Activated CD4-positive, alpha-beta T cell treated with anti-CD3 and anti-CD28 coated beads, Interleukin-2, Interleukin-6, amounts not matched to agents 100 ng/mL and 50 ng/mL, durations not matched to agents 16 hours and 8 hours (primary cell): ENCODE measurements at regions not wholly inside any gene's neighbourhood (a gene's known extent, or its start where the extent isn't known, plus 50 kb on each side); places are given as distances from the start of the nearest gene placed in this dataset.
"Not testable (repeated sequence)": the region's sequence is repeated elsewhere in the genome, so short reads cannot be mapped to it uniquely, and the experiment has no call there.

Experiments used
- DNase-seq: peaks from one replicate; pipeline ENCODE4 v3.0.0-alpha.2; 2020

DNA sequence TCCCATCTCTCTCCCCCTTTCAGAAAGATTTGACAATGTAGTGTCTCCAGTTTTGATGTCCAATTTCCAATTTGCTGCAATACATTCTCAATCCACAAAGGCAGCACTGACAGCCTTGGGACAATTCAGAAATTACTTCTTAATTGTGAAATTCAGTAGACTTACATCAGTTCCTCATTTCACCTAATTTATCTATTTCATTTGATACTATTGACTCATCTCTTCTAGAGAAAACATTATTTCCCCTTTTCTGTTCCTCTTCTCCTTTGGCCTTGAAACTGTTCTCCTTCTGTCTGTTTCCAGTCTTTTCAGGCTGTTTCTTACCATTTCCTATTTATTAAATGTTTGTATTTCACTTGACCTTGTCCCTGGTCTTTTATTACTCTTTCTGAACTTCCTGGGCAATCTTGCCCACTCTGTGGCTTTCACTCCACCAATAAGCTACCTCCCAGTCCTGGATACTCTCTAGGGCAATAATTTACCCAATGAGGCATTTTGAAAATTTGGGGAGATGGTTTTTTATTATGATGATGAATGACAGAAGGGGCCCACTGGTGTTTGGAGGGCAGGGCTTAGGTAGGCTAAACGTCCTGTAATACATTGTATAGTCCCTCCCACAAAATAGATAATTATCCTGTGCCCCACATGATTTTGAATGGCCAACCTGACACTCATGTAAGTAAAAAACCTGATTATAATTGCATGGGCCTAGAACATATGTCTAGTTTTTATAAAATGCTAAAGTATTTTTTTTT, 498.0 kb upstream of the BOD1L1 start:
- no peak for DNase-seq

DNA sequence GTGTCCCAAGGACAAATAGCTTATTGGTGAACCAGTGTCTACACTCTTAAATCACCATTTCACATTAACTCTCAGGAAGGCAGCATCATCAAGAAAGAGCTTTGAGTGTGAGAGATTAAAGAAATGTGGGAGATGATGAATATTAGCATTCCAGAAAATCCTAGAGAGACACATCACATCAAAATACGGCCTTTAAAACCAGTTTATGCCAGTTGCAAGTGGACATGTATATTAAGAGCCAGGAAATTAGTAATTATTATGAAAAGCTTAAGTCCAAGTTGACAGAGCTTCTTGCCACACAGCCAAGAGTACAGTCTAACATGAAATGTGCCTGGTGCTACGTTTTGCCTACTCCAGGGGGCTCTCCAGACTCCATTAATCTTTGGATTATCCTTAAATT, 503.0 kb upstream of the BOD1L1 start:
- no peak for DNase-seq

- DNase-seq = no peak
Observed at GRCh38 chr4:14131335-14131734, 503.8 kb upstream of the BOD1L1 start.

DNA sequence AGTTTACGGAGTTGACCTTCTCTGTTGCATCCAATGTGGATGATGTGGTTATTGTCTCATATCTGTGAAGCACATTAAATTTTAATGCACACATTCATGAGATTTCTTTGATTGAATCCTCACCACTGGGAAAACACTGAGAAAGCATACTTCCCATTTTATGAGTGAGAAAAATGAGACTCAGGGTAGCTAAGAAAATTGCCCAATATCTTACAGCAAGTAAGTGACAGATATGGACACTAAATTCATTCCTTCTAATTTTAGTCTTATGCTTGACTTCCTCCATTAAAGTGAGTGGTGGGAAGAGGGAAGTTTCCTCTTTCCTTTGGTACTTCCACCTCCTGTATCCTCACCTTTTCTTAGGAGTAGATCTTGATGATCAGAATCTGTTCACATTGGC, 504.8 kb upstream of the BOD1L1 start:
- no peak for DNase-seq

GRCh38 chr4:14138106-14138505, 510.6 kb upstream of the BOD1L1 start:
- no peak for DNase-seq

GRCh38 chr4:14143892-14144291, 516.4 kb upstream of the BOD1L1 start:
- no peak for DNase-seq

- DNase-seq = no peak
Observed at GRCh38 chr4:14149176-14150053, 521.9 kb upstream of the BOD1L1 start.

- DNase-seq = no peak
Observed at GRCh38 chr4:14151101-14151500, 523.6 kb upstream of the BOD1L1 start.

DNA sequence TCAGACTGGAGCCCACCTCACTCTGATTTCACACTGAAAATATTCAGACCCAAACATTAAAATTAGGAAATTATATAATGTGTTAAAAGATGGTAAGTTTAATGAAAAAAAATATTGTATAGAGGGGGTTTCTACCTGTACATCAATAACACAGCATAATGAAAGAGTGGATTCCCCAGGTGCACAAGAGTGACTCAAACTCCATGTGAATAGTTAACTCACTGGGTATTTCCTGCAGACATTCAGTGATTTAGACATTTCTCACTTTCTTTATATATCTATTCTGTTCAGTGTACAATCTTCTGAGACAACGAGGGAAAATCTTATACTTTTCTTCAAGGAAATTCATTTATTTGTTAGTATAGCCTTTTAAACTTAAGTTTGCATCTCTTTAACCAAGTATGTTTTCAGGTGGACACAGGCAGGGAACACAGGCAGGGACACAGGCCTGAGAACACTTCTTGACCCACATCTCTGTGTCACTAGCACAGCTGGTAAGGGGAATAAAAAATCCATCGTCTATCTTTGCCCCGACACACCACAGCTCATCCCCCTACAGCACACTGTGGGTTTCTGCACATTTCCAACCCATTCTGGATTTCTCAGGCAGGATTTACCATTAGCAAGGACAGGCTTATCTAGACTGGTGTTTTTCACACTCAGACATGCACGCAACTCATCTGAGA, 525.5 kb upstream of the BOD1L1 start:
- no peak for DNase-seq

DNA sequence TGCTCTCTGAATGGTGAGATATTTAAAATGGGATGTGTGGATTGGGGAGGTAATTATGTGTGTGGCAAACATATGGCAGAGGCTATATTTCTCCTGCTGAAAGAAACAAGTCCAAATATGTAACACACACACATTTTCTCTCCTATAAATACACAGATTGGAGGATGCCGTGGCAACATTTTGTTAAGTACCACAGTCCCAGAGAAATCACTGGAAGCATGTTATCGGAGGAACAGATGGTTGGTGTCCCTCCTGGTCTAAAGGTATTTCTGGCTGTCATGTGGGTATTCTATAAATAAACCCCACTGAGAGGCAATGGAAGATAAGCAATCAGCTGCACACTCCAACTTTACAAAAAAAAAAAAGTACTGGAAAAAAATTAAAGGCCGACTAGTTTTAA, 528.3 kb upstream of the BOD1L1 start:
- DNase-seq = no peak

DNA sequence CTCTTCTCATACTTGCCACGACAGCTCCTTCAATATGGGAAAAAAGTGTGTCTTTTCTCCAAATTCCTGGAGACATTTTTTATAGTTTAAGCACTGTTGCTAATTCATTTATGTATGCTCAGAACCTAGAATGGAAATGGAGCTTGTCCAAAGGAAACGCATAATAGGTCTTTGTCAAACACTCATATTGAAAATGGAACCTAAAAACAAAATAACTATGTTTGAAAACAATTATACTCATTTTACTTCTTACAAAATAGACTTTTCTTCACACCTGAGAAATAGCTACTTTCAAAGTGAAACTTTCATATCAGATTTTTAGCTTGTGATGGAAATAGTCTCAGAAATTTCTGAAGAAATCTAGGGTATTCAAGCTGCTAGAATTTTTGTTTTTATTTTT, 529.7 kb upstream of the BOD1L1 start:
- no peak for DNase-seq

GRCh38 chr4:14165222-14165920, 537.8 kb upstream of the BOD1L1 start:
- DNase-seq = no peak

DNA sequence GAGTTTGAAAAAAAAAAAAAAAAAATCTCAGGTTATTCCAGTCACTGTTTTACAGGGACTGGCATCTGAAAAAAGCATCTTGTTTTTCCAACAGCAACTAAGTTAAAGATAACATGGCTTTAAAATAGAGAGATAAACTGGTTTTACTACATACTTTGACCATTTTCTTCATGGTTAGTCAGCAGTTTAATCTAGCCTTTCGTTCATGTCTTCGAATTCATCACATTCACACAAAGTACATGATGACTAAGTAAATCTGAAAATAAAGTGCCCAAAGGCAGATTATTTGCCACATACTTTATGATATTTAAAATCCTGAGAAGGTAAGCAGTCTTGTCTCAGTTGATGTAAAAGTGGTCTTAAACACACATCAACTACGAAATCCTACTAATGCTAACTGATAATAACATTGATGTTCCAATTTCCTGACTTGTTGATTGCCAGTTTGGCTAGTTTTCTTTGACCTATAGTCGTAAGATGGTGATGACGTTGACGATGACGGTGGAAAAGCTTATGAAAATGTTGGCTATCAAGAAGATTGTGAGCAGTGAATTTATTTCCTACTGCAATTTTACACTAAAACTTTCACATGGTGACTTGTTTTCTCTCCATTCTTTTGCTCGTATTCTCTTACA, 540.5 kb upstream of the BOD1L1 start:
- no peak for DNase-seq

- peak; percentile 9 for DNase-seq
Observed at GRCh38 chr4:14168919-14169318, 541.4 kb upstream of the BOD1L1 start.

DNA sequence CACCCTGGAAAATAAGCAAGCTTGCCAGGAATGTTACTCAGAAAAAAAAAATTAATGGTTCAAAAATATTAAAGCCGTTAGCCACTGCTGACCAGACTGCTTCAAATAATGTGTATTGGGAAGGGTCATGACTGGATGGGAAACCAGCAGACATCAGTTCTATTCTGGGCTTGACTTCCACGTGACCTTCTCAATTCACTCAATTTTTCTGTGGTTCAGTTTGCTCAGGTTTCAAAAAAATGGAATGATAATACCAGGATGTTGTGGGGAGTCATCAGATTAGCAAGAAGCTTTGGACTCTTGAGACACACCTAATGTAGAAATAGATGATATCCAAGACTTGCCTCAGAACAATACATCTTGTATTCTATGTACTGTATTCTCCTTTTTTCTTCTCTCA, 541.9 kb upstream of the BOD1L1 start:
- DNase-seq = no peak

DNA sequence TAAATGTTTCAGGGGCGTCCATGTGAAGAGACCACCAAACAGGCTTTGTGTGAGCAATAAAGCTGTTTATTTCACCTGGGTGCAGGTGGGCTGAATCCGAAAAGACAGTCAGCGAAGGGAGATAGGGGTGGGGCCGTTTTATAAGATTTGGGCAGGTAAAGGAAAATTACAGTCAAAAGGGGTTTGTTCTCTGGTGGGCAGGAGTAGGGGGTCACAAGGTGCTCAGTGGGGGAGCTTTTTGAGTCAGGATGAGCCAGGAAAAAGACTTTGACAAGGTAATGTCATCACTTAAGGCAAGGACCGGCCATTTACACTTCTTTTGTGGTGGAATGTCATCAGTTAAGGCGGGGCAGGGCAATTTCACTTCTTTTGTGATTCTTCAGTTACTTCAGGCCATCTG, 542.4 kb upstream of the BOD1L1 start:
- not testable (repeated sequence) for DNase-seq

GRCh38 chr4:14176613-14177012, 549.1 kb upstream of the BOD1L1 start:
- DNase-seq = no peak

DNA sequence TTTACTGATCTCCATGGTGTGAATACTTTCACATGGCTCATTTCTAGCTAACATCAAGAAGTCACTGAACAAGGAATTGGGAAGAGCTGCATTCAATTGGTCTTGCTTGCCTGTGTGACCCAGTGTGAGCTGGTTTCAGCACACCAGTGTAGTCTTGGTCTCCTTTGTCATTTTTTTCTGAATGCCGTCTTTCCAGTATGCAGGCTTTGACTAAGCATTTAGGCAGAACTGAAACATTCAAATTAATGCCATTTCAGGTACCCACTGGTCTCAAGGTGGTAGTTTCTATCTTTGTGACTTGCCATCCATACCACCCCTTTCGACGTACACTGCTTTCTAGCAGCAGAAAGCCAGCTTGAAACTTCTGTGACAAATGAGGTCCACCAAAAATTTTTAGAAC, 550.5 kb upstream of the BOD1L1 start:
- no peak for DNase-seq

- DNase-seq = peak; percentile 12
Observed at GRCh38 chr4:14178421-14178820, 550.9 kb upstream of the BOD1L1 start.

- no peak for DNase-seq
Observed at GRCh38 chr4:14180166-14180565, 552.6 kb upstream of the BOD1L1 start.

DNA sequence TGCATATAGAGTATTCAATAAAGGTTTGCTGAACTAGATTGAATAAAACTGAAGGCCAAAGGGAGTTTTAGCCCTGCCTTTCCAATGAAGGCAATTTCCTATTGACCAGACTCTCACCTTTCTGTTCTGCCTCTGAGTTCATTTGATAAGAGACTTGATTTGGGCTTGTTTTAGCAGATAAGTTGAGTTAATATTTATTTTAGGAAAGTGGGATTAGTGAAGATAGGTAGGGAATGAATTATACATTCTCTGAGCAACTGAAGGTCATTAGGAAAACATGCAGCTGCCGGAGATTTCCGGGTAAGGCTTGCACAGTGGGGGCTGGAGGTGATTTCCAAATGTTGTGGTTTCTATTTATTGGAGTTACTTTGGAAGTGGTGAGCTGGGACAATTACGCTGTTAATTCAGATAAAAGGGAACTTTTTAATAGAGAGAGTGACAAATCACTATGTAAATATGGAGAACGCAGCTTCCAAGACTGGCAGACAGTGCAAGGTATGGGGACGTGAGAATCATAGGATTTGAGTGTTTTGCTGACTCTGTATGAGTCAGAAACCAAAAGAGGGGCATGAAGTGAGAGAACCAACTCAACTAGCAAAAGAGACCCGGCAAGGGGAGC, 553.6 kb upstream of the BOD1L1 start:
- DNase-seq = no peak

DNA sequence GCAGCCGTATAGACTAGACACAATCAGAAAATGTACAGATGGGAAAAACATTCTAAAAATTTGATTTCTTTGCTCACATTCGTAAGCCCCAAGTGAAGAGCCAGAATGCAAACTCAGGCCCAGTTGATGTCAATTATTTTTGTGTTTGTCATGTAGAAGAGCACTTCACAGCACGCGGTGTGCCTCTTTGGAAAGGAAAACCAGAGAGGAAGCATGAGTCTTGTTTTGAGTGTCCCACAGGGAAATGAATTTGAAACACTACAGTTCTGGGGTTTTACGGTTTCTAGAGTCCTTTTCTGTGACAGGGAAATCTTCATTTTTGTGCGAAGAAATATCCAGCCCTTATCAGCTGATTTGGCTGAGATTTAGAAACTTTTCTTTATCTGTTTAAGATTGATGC, 554.6 kb upstream of the BOD1L1 start:
- no peak for DNase-seq
